CD14-positive monocyte (primary cell): ENCODE measurements at regions not wholly inside any gene's neighbourhood (a gene's known extent, or its start where the extent isn't known, plus 50 kb on each side); places are given as distances from the start of the nearest gene placed in this dataset.

Experiments
- DNase-seq, 3 donors: peaks; one replicate each; pipeline ENCODE4 v3.0.0-alpha.2; 2011 to 2022
- H2AFZ ChIP-seq: 2 replicates; pipeline ENCODE4 v1.6.0; 2012; ENCODE audit warnings: mild to moderate bottlenecking, low read depth, low read length, inconsistent platforms; ENCODE audit not compliant: insufficient read depth, poor library complexity, severe bottlenecking
- H3K27ac ChIP-seq, 2 donors: 1 replicate in 1 of 2; 2 replicates in 1 of 2; pipeline ENCODE4 v1.5.1; 2012 to 2013; ENCODE audit warnings: low read length in 2 of 2, control low read depth in 1 of 2, inconsistent platforms in 1 of 2, low read depth in 1 of 2, mild to moderate bottlenecking in 1 of 2
- H3K27me3 ChIP-seq, 2 donors: one replicate each; pipeline versions ENCODE4 v1.6.0 to v1.6.1; 2011 to 2013; ENCODE audit warnings: low read length in 2 of 2; ENCODE audit not compliant: control insufficient read depth in 2 of 2, insufficient read depth in 2 of 2
- H3K36me3 ChIP-seq, 2 donors: replicated peaks in 1 of 2; 1 replicate in 1 of 2; 2 replicates in 1 of 2; pipeline versions ENCODE4 v1.5.1 to v1.6.1; 2012 to 2013; ENCODE audit warnings: low read length in 2 of 2, control low read depth in 1 of 2, inconsistent platforms in 1 of 2, mild to moderate bottlenecking in 1 of 2; ENCODE audit not compliant: insufficient read depth in 2 of 2, control insufficient read depth in 1 of 2
- H3K4me1 ChIP-seq, 2 donors: 1 replicate in 1 of 2; 2 replicates in 1 of 2; pipeline versions ENCODE4 v1.5.1 to v1.6.1; 2012 to 2013; ENCODE audit warnings: low read length in 2 of 2, control low read depth in 1 of 2, inconsistent platforms in 1 of 2, mild to moderate bottlenecking in 1 of 2, moderate library complexity in 1 of 2; ENCODE audit not compliant: insufficient read depth in 2 of 2, control insufficient read depth in 1 of 2
- H3K4me2 ChIP-seq: replicated peaks from 2 replicates; pipeline ENCODE3; 2012; ENCODE audit warnings: low read length, moderate library complexity, mild to moderate bottlenecking; ENCODE audit not compliant: poor library complexity, severe bottlenecking; ENCODE audit errors: extremely low read depth
- H3K4me3 ChIP-seq, 3 experiments: fragments of 200-600 bp in 1 of 3; sonication (generic) in 1 of 3; replicated peaks in 1 of 3; 1 replicate in 2 of 3; 2 replicates in 1 of 3; pipeline ENCODE4 v1.5.1; 2011 to 2013; ENCODE audit warnings: low read length in 3 of 3, mild to moderate bottlenecking in 3 of 3, control low read depth in 2 of 3, low read depth in 2 of 3, inconsistent platforms in 1 of 3, moderate library complexity in 1 of 3
- H3K79me2 ChIP-seq: 2 replicates; pipeline ENCODE4 v1.6.0; 2012; ENCODE audit warnings: mild to moderate bottlenecking, control low read depth, inconsistent platforms, low read length, moderate library complexity; ENCODE audit not compliant: insufficient read depth
- H3K9ac ChIP-seq: 2 replicates; pipeline ENCODE4 v1.6.0; 2017; ENCODE audit warnings: low read length, mild to moderate bottlenecking; ENCODE audit not compliant: insufficient read depth, poor library complexity, severe bottlenecking
- H3K9me3 ChIP-seq, 2 donors: replicated peaks in 1 of 2; 1 replicate in 1 of 2; 2 replicates in 1 of 2; pipeline versions ENCODE4 v1.5.1 to v1.6.1; 2012 to 2013; ENCODE audit warnings: low read length in 2 of 2, control low read depth in 1 of 2; ENCODE audit not compliant: control insufficient read depth in 1 of 2, insufficient read depth in 1 of 2
- H4K20me1 ChIP-seq: 2 replicates; pipeline ENCODE4 v1.6.0; 2012; ENCODE audit warnings: mild to moderate bottlenecking, low read length, control low read depth, moderate library complexity; ENCODE audit not compliant: insufficient read depth
- H3K27ac Mint-ChIP-seq, 7 donors: one replicate each; pipeline ENCODE4 v1.8.0; 2020; ENCODE audit warnings: mild to moderate bottlenecking in 7 of 7, mixed read lengths in 7 of 7, moderate library complexity in 6 of 7, inconsistent platforms in 2 of 7
- H3K27me3 Mint-ChIP-seq, 3 donors: one replicate each; pipeline ENCODE4 v1.8.0; 2021 to 2022; ENCODE audit warnings: low read depth in 3 of 3, mild to moderate bottlenecking in 3 of 3, mixed read lengths in 3 of 3, moderate library complexity in 3 of 3, inconsistent platforms in 1 of 3
- H3K36me3 Mint-ChIP-seq, 2 donors: one replicate each; pipeline ENCODE4 v1.8.0; 2020; ENCODE audit warnings: mixed read lengths in 2 of 2, inconsistent platforms in 1 of 2, mild to moderate bottlenecking in 1 of 2
- H3K4me1 Mint-ChIP-seq: one replicate; pipeline ENCODE4 v1.8.0; 2020; ENCODE audit warnings: mild to moderate bottlenecking, mixed read lengths
- H3K4me3 Mint-ChIP-seq, 2 donors: one replicate each; pipeline ENCODE4 v1.8.0; 2020; ENCODE audit warnings: mild to moderate bottlenecking in 2 of 2, mixed read lengths in 2 of 2, moderate library complexity in 1 of 2
- H3K9me3 Mint-ChIP-seq, 7 donors: one replicate each; pipeline ENCODE4 v1.8.0; 2020 to 2022; ENCODE audit warnings: mixed read lengths in 7 of 7, mild to moderate bottlenecking in 6 of 7, moderate library complexity in 6 of 7, inconsistent platforms in 2 of 7
- WGBS: methylation state at CpG from one replicate; pipeline ENCODE4 v1.1.5; 2013; ENCODE audit warnings: missing lambda C conversion rate; ENCODE audit not compliant: insufficient coverage; 5-methylcytosine and 5-hydroxymethylcytosine counted together
- intact Hi-C, 2 donors: fragments of 100-400 bp; cut with micrococcal nuclease; formaldehyde crosslinking; loops; one replicate each; pipeline versions ENCODE4 v1.15.0 to v1.15.1; 2023
- TF ChIP-seq, protein P1 (sequence below): fragments of 200-600 bp; IDR thresholded peaks from one replicate; pipeline ENCODE4 v1.8.0; 2022; ENCODE audit warnings: antibody characterized with exemption, mild to moderate bottlenecking

DNA sequence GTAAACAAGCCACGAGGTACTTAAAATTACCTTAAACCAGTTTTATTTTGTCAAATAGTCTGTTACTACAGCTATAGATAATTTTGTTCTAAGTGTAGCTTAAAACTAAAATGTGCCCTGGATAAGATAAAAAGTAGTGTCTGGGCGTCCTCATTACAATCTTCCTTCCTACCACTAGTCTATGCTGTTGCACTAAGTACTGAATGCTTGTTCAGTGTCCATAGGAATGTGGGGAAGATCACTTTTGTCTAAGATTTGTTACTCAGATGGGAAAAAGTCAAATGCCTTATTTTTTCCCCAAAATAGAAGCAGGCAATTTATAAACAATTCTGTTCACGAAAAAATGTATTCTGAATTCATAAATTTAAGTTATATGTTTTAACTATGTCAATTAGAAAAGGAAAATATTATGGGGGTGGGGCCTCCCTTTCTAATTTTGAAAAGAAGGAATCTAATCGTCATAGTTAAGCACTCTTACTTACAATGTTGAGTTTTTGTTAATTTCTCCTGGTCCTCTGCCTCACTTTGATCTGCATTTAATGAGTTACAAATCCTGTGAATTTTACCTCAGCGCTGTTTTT is 140.4 kb upstream of the VRK2 start:
- Mint-ChIP-seq H3K36me3 (peaks cover 0 to 2% of the 10 kb centered on the region in 2 donors), H3K27ac (peak overlapping the region in 4 of 7 donors; percentile 11 to 85 (median 60)), H3K4me1 (peaks cover 23% of the 10 kb centered on the region), H3K4me3 (no peak overlapping the region), H3K27me3 (no peaks in the 10 kb centered on the region), H3K9me3 (no peaks in the 10 kb centered on the region)
- no peaks in the 10 kb centered on the region for H3K27me3 ChIP-seq
- no peaks in the 10 kb centered on the region for H3K9me3 ChIP-seq
- WGBS, result no CpG with 5 or more reads among the region's 5 CpGs
- H3K4me2 ChIP-seq, result no peak overlapping the region
- intact Hi-C loops, result no loop called here
- H3K4me3 ChIP-seq, result no peak overlapping the region
- no peak overlapping the region for H3K9ac ChIP-seq
- no peaks in the 10 kb centered on the region for H4K20me1 ChIP-seq
- no peaks in the 10 kb centered on the region for H3K79me2 ChIP-seq
- DNase-seq, result peak; percentile 38 to 57 (median 56)
- H2AFZ ChIP-seq, result no peak overlapping the region
- TF ChIP-seq, protein P1, sequence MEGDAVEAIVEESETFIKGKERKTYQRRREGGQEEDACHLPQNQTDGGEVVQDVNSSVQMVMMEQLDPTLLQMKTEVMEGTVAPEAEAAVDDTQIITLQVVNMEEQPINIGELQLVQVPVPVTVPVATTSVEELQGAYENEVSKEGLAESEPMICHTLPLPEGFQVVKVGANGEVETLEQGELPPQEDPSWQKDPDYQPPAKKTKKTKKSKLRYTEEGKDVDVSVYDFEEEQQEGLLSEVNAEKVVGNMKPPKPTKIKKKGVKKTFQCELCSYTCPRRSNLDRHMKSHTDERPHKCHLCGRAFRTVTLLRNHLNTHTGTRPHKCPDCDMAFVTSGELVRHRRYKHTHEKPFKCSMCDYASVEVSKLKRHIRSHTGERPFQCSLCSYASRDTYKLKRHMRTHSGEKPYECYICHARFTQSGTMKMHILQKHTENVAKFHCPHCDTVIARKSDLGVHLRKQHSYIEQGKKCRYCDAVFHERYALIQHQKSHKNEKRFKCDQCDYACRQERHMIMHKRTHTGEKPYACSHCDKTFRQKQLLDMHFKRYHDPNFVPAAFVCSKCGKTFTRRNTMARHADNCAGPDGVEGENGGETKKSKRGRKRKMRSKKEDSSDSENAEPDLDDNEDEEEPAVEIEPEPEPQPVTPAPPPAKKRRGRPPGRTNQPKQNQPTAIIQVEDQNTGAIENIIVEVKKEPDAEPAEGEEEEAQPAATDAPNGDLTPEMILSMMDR, result peak; percentile 87
- no peak overlapping the region for H3K27ac ChIP-seq
- H3K36me3 ChIP-seq, result no peaks in the 10 kb centered on the region
- H3K4me1 ChIP-seq, result peaks cover 3 to 13% of the 10 kb centered on the region in 2 donors

DNA sequence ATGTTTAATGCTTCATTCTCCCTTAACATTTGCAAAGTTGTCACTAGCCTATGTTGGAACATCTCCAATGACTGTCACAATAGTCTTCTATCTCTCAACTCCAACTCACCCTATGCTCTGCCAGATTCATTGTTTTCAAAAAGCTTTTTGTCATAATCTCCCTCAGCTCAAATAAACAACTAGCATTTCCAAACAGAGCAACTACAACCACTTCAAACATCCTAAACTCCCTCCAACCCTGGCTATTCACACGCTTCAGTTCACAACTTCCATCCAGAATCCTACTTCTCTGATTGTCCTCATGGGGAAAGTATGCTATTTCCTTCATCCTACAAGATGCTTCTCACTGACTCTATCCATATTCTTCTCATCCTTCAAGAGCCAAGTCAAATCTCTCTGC is 139.2 kb upstream of the VRK2 start:
- H3K36me3 Mint-ChIP-seq, result peaks cover 0 to 2% of the 10 kb centered on the region in 2 donors
- H4K20me1 ChIP-seq, result no peaks in the 10 kb centered on the region
- H3K4me1 ChIP-seq, result peaks cover 3 to 13% of the 10 kb centered on the region in 2 donors
- peak overlapping the region in 5 of 7 donors; percentile 6 to 81 (median 33) for H3K27ac Mint-ChIP-seq
- no peaks in the 10 kb centered on the region for H3K79me2 ChIP-seq
- H3K4me3 ChIP-seq, result no peak overlapping the region
- H3K27me3 Mint-ChIP-seq, result no peaks in the 10 kb centered on the region
- H3K9me3 ChIP-seq, result no peaks in the 10 kb centered on the region
- WGBS, result 100% methylated on average over 1 of the region's 1 CpG
- no peak overlapping the region for H3K4me3 Mint-ChIP-seq
- TF ChIP-seq, protein P1, result no peak
- H3K9ac ChIP-seq, result no peak overlapping the region
- peak overlapping the region; percentile 13 for H2AFZ ChIP-seq
- intact Hi-C loops, result no loop called here
- peak overlapping the region in 1 of 2 donors; percentile 81 for H3K27ac ChIP-seq
- H3K9me3 Mint-ChIP-seq, result no peaks in the 10 kb centered on the region
- H3K4me2 ChIP-seq, result no peak overlapping the region
- no peak for DNase-seq
- H3K4me1 Mint-ChIP-seq, result peaks cover 23% of the 10 kb centered on the region
- H3K27me3 ChIP-seq, result no peaks in the 10 kb centered on the region
- H3K36me3 ChIP-seq, result no peaks in the 10 kb centered on the region
